SK-N-MC (cell line): ENCODE measurements at regions not wholly inside any gene's neighbourhood (a gene's known extent, or its start where the extent isn't known, plus 50 kb on each side); places are given as distances from the start of the nearest gene placed in this dataset.

Experiments used
- EZH2 ChIP-seq: fragments of 200-600 bp; sonication (generic); IDR thresholded peaks from one replicate; pipeline ENCODE4 v1.6.1; 2017; ENCODE audit warnings: antibody characterized with exemption
- FOXP2 ChIP-seq: optimal IDR thresholded peaks from 2 replicates; pipeline ENCODE3; 2011; ENCODE audit warnings: mild to moderate bottlenecking, moderate library complexity; ENCODE audit not compliant: insufficient read depth; ENCODE audit errors: extremely low read length, control extremely low read depth
- POLR2AphosphoS5 ChIP-seq: IDR thresholded peaks from 2 replicates; pipeline ENCODE4 v1.6.1; 2012; ENCODE audit warnings: mild to moderate bottlenecking, low read depth, low read length, borderline replicate concordance

GRCh38 chr5:26237489-26237888 is 800.9 kb downstream of the CDH9 start:
- TF ChIP-seq EZH2 (no peak), POLR2AphosphoS5 (no peak), FOXP2 (no peak)
